Esophagus squamous epithelium (tissue), 5 donors: ENCODE measurements at regions not wholly inside any gene's neighbourhood (a gene's known extent, or its start where the extent isn't known, plus 50 kb on each side); places are given as distances from the start of the nearest gene placed in this dataset.

Source experiments
- DNase-seq: peaks from one replicate; lab custom pipeline; 2025; lab: John Stamatoyannopoulos, UW
- H3K27ac ChIP-seq, 4 donors: fragments of 200-600 bp; sonication (generic); one replicate each; pipeline ENCODE4 v1.5.1; 2016 to 2019; ENCODE audit warnings: mild to moderate bottlenecking in 1 of 4
- H3K27me3 ChIP-seq, 4 donors: fragments of 200-600 bp; sonication (generic); 1 replicate in 3 of 4; 2 replicates in 1 of 4; pipeline versions ENCODE4 v1.5.1 to v1.6.0; 2017 to 2021; ENCODE audit warnings: antibody characterized with exemption in 1 of 4
- H3K36me3 ChIP-seq, 3 donors: fragments of 200-600 bp; sonication (generic); one replicate each; pipeline ENCODE4 v1.5.1; 2016 to 2019
- H3K4me1 ChIP-seq, 3 donors: fragments of 200-600 bp; sonication (generic); one replicate each; pipeline ENCODE4 v1.5.1; 2017 to 2019
- H3K4me3 ChIP-seq, 4 donors: fragments of 200-600 bp; sonication (generic); 1 replicate in 3 of 4; 2 replicates in 1 of 4; pipeline ENCODE4 v1.5.1; 2016 to 2019; ENCODE audit warnings: mild to moderate bottlenecking in 2 of 4, moderate library complexity in 1 of 4
- H3K9me3 ChIP-seq, 3 donors: fragments of 200-600 bp; sonication (generic); one replicate each; pipeline ENCODE4 v1.5.1; 2016 to 2019
- POLR2A ChIP-seq, 4 donors: fragments of 450-650 bp; IDR thresholded peaks; one replicate each; pipeline ENCODE4 v1.6.1; 2017; ENCODE audit warnings: antibody characterized with exemption in 4 of 4, mild to moderate bottlenecking in 4 of 4, moderate library complexity in 3 of 4
- WGBS, 2 donors: methylation state at CpG; one replicate each; pipeline ENCODE4 v1.1.5; 2018; 5-methylcytosine and 5-hydroxymethylcytosine counted together
- intact Hi-C: fragments of 100-400 bp; cut with DNase I; formaldehyde crosslinking; loops from one replicate; pipeline ENCODE4 v1.15.0; 2022
- TF ChIP-seq, protein P1 (sequence below), 6 experiments: fragments of 450-650 bp in 4 of 6; fragments of 200-600 bp in 2 of 6; sonication (generic) in 2 of 6; IDR thresholded peaks; one replicate each; pipeline ENCODE4 v1.5.1; 2016 to 2019; ENCODE audit warnings: antibody characterized with exemption in 6 of 6, mild to moderate bottlenecking in 4 of 6, moderate library complexity in 4 of 6
- donor health status: DM: yes; HTN: yes; CAD: no.

DNA sequence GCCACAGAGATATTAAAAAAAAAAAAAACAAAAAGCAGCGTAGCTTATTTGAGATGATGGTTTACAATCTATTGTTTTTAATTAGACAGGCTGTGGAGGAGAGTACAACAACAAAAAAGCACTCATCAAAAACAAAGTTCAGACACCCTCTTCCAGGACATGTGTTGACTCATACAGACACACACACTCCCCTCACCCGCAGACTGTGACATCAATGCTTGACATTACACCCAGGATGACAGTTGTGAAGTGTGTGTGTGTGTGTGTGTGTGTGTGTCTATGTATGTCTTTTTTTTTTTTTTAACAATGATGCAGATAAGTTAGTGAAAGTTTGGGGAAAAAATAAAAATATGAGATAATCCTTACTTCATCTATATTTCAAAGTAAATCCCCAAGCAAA is 303.6 kb downstream of the GPAM start:
- H3K36me3 ChIP-seq: no peaks in the 10 kb centered on the region
- no peaks in the 10 kb centered on the region for H3K27me3 ChIP-seq
- DNase-seq: no peak
- 60 to 69% methylated on average over 2 of the region's 2 CpGs for WGBS, 2 donors
- H3K4me1 ChIP-seq: no peaks in the 10 kb centered on the region
- H3K27ac ChIP-seq: no peak overlapping the region
- H3K4me3 ChIP-seq: no peak overlapping the region
- TF ChIP-seq, protein P1, sequence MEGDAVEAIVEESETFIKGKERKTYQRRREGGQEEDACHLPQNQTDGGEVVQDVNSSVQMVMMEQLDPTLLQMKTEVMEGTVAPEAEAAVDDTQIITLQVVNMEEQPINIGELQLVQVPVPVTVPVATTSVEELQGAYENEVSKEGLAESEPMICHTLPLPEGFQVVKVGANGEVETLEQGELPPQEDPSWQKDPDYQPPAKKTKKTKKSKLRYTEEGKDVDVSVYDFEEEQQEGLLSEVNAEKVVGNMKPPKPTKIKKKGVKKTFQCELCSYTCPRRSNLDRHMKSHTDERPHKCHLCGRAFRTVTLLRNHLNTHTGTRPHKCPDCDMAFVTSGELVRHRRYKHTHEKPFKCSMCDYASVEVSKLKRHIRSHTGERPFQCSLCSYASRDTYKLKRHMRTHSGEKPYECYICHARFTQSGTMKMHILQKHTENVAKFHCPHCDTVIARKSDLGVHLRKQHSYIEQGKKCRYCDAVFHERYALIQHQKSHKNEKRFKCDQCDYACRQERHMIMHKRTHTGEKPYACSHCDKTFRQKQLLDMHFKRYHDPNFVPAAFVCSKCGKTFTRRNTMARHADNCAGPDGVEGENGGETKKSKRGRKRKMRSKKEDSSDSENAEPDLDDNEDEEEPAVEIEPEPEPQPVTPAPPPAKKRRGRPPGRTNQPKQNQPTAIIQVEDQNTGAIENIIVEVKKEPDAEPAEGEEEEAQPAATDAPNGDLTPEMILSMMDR (IDR thresholded peaks at IDR 0.05): no peak
- no peak for TF ChIP-seq POLR2A (IDR thresholded peaks at IDR 0.05)
- no peaks in the 10 kb centered on the region for H3K9me3 ChIP-seq
- intact Hi-C loops: no loop called here

DNA sequence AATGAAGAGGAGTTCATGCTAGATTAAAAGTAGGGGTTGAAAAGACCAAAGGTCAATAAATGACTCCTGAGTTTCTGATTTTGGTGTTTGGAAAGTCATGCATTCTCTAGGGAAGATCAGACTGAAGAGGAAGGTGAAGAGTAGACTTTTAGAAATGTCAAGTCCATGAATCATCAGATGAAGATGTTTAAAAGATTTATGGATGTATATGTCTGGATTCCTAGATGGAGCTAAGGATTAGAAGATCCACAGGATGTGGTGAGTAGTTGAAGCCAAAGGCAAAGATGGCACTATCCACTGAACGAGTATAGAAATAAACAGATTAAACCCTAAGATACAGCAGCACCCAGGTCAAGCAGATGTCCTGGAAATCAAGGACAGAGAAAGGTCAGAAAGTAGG is 298.5 kb downstream of the GPAM start:
- Histone ChIP-seq H3K27me3 (no peaks in the 10 kb centered on the region), H3K36me3 (no peaks in the 10 kb centered on the region), H3K4me3 (no peak overlapping the region), H3K4me1 (no peaks in the 10 kb centered on the region), H3K27ac (no peak overlapping the region), H3K9me3 (no peaks in the 10 kb centered on the region)
- no peak for DNase-seq
- WGBS, 2 donors: 17 to 24% methylated on average over 1 of the region's 1 CpG
- intact Hi-C loops: no loop called here
- TF ChIP-seq POLR2A (IDR thresholded peaks at IDR 0.05): no peak
- TF ChIP-seq, protein P1 (IDR thresholded peaks at IDR 0.05): no peak

DNA sequence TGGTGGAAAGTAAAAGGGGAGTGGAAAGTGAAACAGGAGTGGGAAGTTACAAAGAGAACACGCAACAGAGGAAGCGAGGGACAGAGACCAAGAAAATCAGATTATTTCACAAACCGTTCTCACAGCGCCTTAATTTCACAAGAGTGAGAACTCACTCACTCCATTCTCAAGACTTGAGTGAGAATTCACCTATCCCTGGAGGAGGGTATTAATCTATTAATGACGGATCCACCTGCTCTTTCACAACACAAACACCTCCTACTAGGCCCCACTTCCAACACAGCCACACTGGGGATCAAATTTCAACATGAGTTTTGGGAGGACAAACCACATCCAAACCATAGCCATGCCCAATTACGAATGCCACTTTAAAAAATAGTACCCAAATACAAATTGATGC is 297.6 kb downstream of the GPAM start:
- no peaks in the 10 kb centered on the region for H3K4me1 ChIP-seq
- no peak for TF ChIP-seq POLR2A (IDR thresholded peaks at IDR 0.05)
- TF ChIP-seq, protein P1 (IDR thresholded peaks at IDR 0.05): no peak
- intact Hi-C loops: no loop called here
- no peak overlapping the region for H3K4me3 ChIP-seq
- no peak for DNase-seq
- 77 to 81% methylated on average over 6 of the region's 6 CpGs for WGBS, 2 donors
- H3K9me3 ChIP-seq: no peaks in the 10 kb centered on the region
- H3K27ac ChIP-seq: no peak overlapping the region
- H3K36me3 ChIP-seq: no peaks in the 10 kb centered on the region
- no peaks in the 10 kb centered on the region for H3K27me3 ChIP-seq

DNA sequence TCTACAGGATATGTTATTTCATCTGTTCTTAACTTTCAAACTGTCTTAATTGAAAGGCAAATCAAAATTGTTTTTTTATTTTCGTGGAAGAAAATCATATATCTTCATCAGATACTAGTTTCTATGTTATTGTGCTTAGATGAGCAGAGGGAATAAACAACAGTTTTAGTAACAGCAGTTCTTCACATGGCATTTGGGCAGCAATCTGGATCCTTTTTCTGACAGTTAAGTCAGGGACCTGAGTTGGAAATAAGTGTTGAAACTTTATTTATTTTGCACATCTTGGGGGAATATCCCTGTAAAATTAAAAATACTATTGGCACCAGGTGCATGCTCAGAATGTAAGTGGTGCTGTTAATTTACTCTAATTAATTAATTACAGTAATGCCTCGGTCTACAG is 296.3 kb downstream of the GPAM start:
- no peak overlapping the region for H3K27ac ChIP-seq
- H3K9me3 ChIP-seq: no peaks in the 10 kb centered on the region
- H3K36me3 ChIP-seq: no peaks in the 10 kb centered on the region
- WGBS, 2 donors: 53 to 59% methylated on average over 2 of the region's 2 CpGs
- intact Hi-C loops: no loop called here
- H3K4me3 ChIP-seq: no peak overlapping the region
- DNase-seq: no peak
- H3K4me1 ChIP-seq: no peaks in the 10 kb centered on the region
- H3K27me3 ChIP-seq: no peaks in the 10 kb centered on the region
- no peak for TF ChIP-seq POLR2A (IDR thresholded peaks at IDR 0.05)
- TF ChIP-seq, protein P1 (IDR thresholded peaks at IDR 0.05): no peak

DNA sequence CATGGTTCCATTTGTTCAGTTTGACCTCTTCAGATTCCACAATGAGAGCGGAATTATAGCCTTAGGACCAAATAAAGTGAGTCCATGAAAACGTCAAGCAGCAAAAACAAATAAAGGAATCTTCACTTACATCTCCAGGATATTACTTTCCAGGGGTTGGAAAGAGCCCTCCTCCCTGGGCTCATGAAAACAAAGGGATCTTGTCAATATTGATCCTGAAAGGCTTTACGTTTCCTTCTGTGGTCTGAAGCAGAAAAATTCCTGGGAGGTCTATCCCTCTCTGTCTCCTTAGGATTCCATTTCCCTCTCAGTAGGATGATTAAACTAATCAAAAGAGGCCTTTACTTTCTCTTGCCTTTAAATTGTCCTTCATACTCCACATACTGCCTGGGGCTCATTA is 293.5 kb downstream of the GPAM start:
- DNase-seq: no peak
- TF ChIP-seq, protein P1 (IDR thresholded peaks at IDR 0.05): no peak
- TF ChIP-seq POLR2A (IDR thresholded peaks at IDR 0.05): no peak
- no peaks in the 10 kb centered on the region for H3K27me3 ChIP-seq
- H3K36me3 ChIP-seq: no peaks in the 10 kb centered on the region
- no peaks in the 10 kb centered on the region for H3K4me1 ChIP-seq
- H3K4me3 ChIP-seq: no peak overlapping the region
- WGBS, 2 donors: 36 to 61% methylated on average over 3 of the region's 3 CpGs
- no peaks in the 10 kb centered on the region for H3K9me3 ChIP-seq
- intact Hi-C loops: no loop called here
- no peak overlapping the region for H3K27ac ChIP-seq
